Neural crest cell (in vitro differentiated cells): ENCODE measurements at regions not wholly inside any gene's neighbourhood (a gene's known extent, or its start where the extent isn't known, plus 50 kb on each side); places are given as distances from the start of the nearest gene placed in this dataset.

Experiments used
- DNase-seq: peaks from one replicate; pipeline ENCODE4 v3.0.0; 2021; ENCODE audit warnings: low read depth, mixed read lengths, low spot score
- H3K27ac Mint-ChIP-seq: one replicate; pipeline ENCODE4 v1.8.0; 2021; ENCODE audit warnings: mild to moderate bottlenecking, mixed read lengths; ENCODE audit not compliant: unreplicated experiment
- H3K27me3 Mint-ChIP-seq: 2 replicates; pipeline ENCODE4 v1.8.0; 2021; ENCODE audit warnings: low read depth, mild to moderate bottlenecking, mixed read lengths
- H3K36me3 Mint-ChIP-seq: 2 replicates; pipeline ENCODE4 v1.8.0; 2021; ENCODE audit warnings: low read depth, mild to moderate bottlenecking, mixed read lengths
- H3K4me1 Mint-ChIP-seq: 2 replicates; pipeline ENCODE4 v1.8.0; 2021; ENCODE audit warnings: mixed read lengths
- H3K4me3 Mint-ChIP-seq: one replicate; pipeline ENCODE4 v1.8.0; 2021; ENCODE audit warnings: mild to moderate bottlenecking, mixed read lengths
- H3K9me3 Mint-ChIP-seq: 2 replicates; pipeline ENCODE4 v1.8.0; 2021; ENCODE audit warnings: mixed read lengths
- CTCF ChIP-seq: fragments of 200-600 bp; sonication (generic); conservative IDR thresholded peaks from 2 replicates; pipeline ENCODE4 v1.5.0; 2021; ENCODE audit warnings: antibody characterized with exemption, mild to moderate bottlenecking

GRCh38 chr6:1463275-1463674 lies 73.9 kb downstream of the FOXF2 start:
- TF ChIP-seq CTCF = no peak
- H3K4me3 Mint-ChIP-seq = no peak overlapping the region
- H3K27me3 Mint-ChIP-seq = no peaks in the 10 kb centered on the region
- no peak overlapping the region for H3K27ac Mint-ChIP-seq
- peaks cover 5% of the 10 kb centered on the region for H3K4me1 Mint-ChIP-seq
- no peaks in the 10 kb centered on the region for H3K9me3 Mint-ChIP-seq
- no peak for DNase-seq
- H3K36me3 Mint-ChIP-seq = no peaks in the 10 kb centered on the region

DNA sequence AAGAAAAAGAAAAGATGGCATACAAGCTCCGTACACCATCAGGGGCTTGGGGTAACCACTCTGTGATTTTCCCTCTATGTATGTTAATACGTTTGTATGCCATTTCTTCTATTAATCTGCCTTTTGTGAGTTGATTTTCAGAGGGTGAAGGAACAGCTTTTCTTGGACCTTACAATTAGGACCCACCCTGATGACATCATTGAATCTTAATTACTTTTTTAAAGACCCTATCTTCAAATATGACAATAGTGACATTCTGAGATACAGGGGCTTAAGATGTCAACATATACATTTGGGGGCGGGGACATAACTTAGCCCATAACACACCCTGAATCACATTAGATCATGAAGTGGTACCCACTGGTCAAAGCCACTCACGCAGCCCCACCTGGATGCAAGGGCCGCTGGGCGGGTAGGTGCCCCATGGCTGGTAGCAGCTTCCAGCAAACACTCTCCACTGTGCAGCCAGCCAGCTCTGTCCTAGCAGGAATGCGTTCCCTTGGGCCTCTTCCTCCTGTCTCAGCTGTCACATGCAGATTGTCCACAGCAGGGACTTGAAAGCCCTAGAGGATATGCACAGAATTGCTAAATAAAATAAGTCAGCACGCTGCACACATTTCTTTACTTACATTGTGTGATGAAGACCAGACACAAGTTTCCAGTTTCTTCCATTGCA lies 74.5 kb downstream of the FOXF2 start:
- Mint-ChIP-seq H3K4me1 (peaks cover 6% of the 10 kb centered on the region), H3K27me3 (no peaks in the 10 kb centered on the region), H3K36me3 (no peaks in the 10 kb centered on the region), H3K27ac (no peak overlapping the region), H3K4me3 (no peak overlapping the region), H3K9me3 (no peaks in the 10 kb centered on the region)
- no peak for TF ChIP-seq CTCF
- no peak for DNase-seq

- peaks cover 6% of the 10 kb centered on the region for H3K4me1 Mint-ChIP-seq
- no peak overlapping the region for H3K27ac Mint-ChIP-seq
- no peak overlapping the region for H3K4me3 Mint-ChIP-seq
- TF ChIP-seq CTCF = no peak
- DNase-seq = no peak
- H3K9me3 Mint-ChIP-seq = no peaks in the 10 kb centered on the region
- H3K36me3 Mint-ChIP-seq = no peaks in the 10 kb centered on the region
- peaks cover 3% of the 10 kb centered on the region for H3K27me3 Mint-ChIP-seq
Measured at GRCh38 chr6:1464781-1465370, 75.5 kb downstream of the FOXF2 start.

DNA sequence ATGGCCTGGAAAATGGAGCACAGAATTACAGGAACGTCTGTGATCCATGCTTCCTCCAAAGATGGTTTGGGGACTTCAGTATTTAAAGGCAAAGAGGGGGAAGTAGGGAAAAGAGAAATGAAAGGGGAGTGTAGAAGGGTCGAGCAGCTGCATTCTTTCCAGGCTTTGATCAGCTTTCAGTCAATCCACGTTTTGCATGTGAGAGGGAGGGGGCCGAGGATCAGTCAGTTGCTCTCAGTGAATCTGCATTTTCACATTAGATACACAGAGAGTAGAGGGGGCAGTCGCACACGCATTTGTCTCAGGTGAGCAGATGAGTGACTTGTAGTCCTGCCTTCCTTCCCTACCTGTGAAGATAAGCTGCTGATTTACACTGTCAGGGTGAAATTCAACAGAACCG lies 78.8 kb downstream of the FOXF2 start:
- peaks cover 10% of the 10 kb centered on the region for H3K4me1 Mint-ChIP-seq
- H3K36me3 Mint-ChIP-seq = no peaks in the 10 kb centered on the region
- H3K4me3 Mint-ChIP-seq = no peak overlapping the region
- no peak for DNase-seq
- H3K27ac Mint-ChIP-seq = no peak overlapping the region
- TF ChIP-seq CTCF = no peak
- no peaks in the 10 kb centered on the region for H3K9me3 Mint-ChIP-seq
- H3K27me3 Mint-ChIP-seq = peaks cover 3% of the 10 kb centered on the region

GRCh38 chr6:1470040-1470439 lies 80.7 kb downstream of the FOXF2 start:
- no peak overlapping the region for H3K27ac Mint-ChIP-seq
- no peak for DNase-seq
- TF ChIP-seq CTCF = no peak
- peaks cover 14% of the 10 kb centered on the region for H3K4me1 Mint-ChIP-seq
- no peaks in the 10 kb centered on the region for H3K9me3 Mint-ChIP-seq
- no peak overlapping the region for H3K4me3 Mint-ChIP-seq
- H3K36me3 Mint-ChIP-seq = no peaks in the 10 kb centered on the region
- peaks cover 3% of the 10 kb centered on the region for H3K27me3 Mint-ChIP-seq
